Neural crest cell (in vitro differentiated cells): ENCODE measurements at regions not wholly inside any gene's neighbourhood (a gene's known extent, or its start where the extent isn't known, plus 50 kb on each side); places are given as distances from the start of the nearest gene placed in this dataset.

Source experiments
- DNase-seq: peaks from one replicate; pipeline ENCODE4 v3.0.0; 2021; ENCODE audit warnings: low read depth, mixed read lengths, low spot score
- H3K27ac Mint-ChIP-seq: one replicate; pipeline ENCODE4 v1.8.0; 2021; ENCODE audit warnings: mild to moderate bottlenecking, mixed read lengths; ENCODE audit not compliant: unreplicated experiment
- H3K27me3 Mint-ChIP-seq: 2 replicates; pipeline ENCODE4 v1.8.0; 2021; ENCODE audit warnings: low read depth, mild to moderate bottlenecking, mixed read lengths
- H3K36me3 Mint-ChIP-seq: 2 replicates; pipeline ENCODE4 v1.8.0; 2021; ENCODE audit warnings: low read depth, mild to moderate bottlenecking, mixed read lengths
- H3K4me1 Mint-ChIP-seq: 2 replicates; pipeline ENCODE4 v1.8.0; 2021; ENCODE audit warnings: mixed read lengths
- H3K4me3 Mint-ChIP-seq: one replicate; pipeline ENCODE4 v1.8.0; 2021; ENCODE audit warnings: mild to moderate bottlenecking, mixed read lengths
- H3K9me3 Mint-ChIP-seq: 2 replicates; pipeline ENCODE4 v1.8.0; 2021; ENCODE audit warnings: mixed read lengths
- CTCF ChIP-seq: fragments of 200-600 bp; sonication (generic); conservative IDR thresholded peaks from 2 replicates; pipeline ENCODE4 v1.5.0; 2021; ENCODE audit warnings: antibody characterized with exemption, mild to moderate bottlenecking

- Mint-ChIP-seq H3K4me1 (peaks cover 30% of the 10 kb centered on the region), H3K36me3 (no peaks in the 10 kb centered on the region), H3K4me3 (no peak overlapping the region), H3K27ac (no peak overlapping the region), H3K27me3 (peaks cover 19% of the 10 kb centered on the region), H3K9me3 (peaks cover 3% of the 10 kb centered on the region)
- DNase-seq: no peak
- no peak for TF ChIP-seq CTCF
These were observed 93.3 kb downstream of the FOXL1 start for GRCh38 chr16:86671486-86672178.

- no peaks in the 10 kb centered on the region for H3K36me3 Mint-ChIP-seq
- no peak for TF ChIP-seq CTCF
- peaks cover 30% of the 10 kb centered on the region for H3K4me1 Mint-ChIP-seq
- H3K9me3 Mint-ChIP-seq: peaks cover 3% of the 10 kb centered on the region
- no peak overlapping the region for H3K4me3 Mint-ChIP-seq
- no peak for DNase-seq
- H3K27me3 Mint-ChIP-seq: peaks cover 19% of the 10 kb centered on the region
- no peak overlapping the region for H3K27ac Mint-ChIP-seq
These were observed 94.0 kb downstream of the FOXL1 start for GRCh38 chr16:86672179-86672863.

GRCh38 chr16:86673090-86673955 lies 95.0 kb downstream of the FOXL1 start:
- Mint-ChIP-seq H3K4me3 (no peak overlapping the region), H3K36me3 (no peaks in the 10 kb centered on the region), H3K4me1 (peaks cover 26% of the 10 kb centered on the region)

GRCh38 chr16:86673956-86674453 lies 95.7 kb downstream of the FOXL1 start:
- Mint-ChIP-seq H3K27me3 (peaks cover 15% of the 10 kb centered on the region), H3K9me3 (no peaks in the 10 kb centered on the region), H3K36me3 (no peaks in the 10 kb centered on the region), H3K4me3 (no peak overlapping the region), H3K4me1 (peaks cover 19% of the 10 kb centered on the region), H3K27ac (no peak overlapping the region)
- no peak for DNase-seq
- no peak for TF ChIP-seq CTCF

More at GRCh38 chr16:86673090-86673955, 95.0 kb downstream of the FOXL1 start:
- Mint-ChIP-seq H3K27me3 (peaks cover 15% of the 10 kb centered on the region), H3K27ac (no peak overlapping the region), H3K9me3 (no peaks in the 10 kb centered on the region)
- no peak for DNase-seq
- no peak for TF ChIP-seq CTCF

- Mint-ChIP-seq H3K27ac (no peak overlapping the region), H3K4me1 (peaks cover 2% of the 10 kb centered on the region), H3K27me3 (peaks cover 1% of the 10 kb centered on the region), H3K9me3 (no peaks in the 10 kb centered on the region), H3K4me3 (no peak overlapping the region), H3K36me3 (no peaks in the 10 kb centered on the region)
- TF ChIP-seq CTCF: no peak
- no peak for DNase-seq
These were observed 97.9 kb downstream of the FOXL1 start for GRCh38 chr16:86676254-86676670.
